ENCODE measurements at regions not wholly inside any gene's neighbourhood (a gene's known extent, or its start where the extent isn't known, plus 50 kb on each side); places are given as distances from the start of the nearest gene placed in this dataset.

GRCh38 chr20:57877995-57878394 is 168.2 kb upstream of the PMEPA1 start:
- TF ChIP-seq JUN (IDR thresholded peaks at IDR 0.05; ENCODE audit: low read depth, low read length): no peak
- TF ChIP-seq CTCF (IDR thresholded peaks at IDR 0.05; ENCODE audit: control extremely low read depth in 1 of 3, insufficient read depth in 1 of 3, low read depth in 1 of 3, low read length in 3 of 3): no peak
- no peak for TF ChIP-seq EP300 (IDR thresholded peaks at IDR 0.05; ENCODE audit: borderline replicate concordance in 1 of 2, low read depth in 2 of 2, low read length in 2 of 2)
- TF ChIP-seq RBBP5 (IDR thresholded peaks at IDR 0.05; ENCODE audit: borderline replicate concordance, low read depth, low read length): no peak

Data from H1 (cell line).